ENCODE measurements at regions not wholly inside any gene's neighbourhood (a gene's known extent, or its start where the extent isn't known, plus 50 kb on each side); places are given as distances from the start of the nearest gene placed in this dataset.

DNA sequence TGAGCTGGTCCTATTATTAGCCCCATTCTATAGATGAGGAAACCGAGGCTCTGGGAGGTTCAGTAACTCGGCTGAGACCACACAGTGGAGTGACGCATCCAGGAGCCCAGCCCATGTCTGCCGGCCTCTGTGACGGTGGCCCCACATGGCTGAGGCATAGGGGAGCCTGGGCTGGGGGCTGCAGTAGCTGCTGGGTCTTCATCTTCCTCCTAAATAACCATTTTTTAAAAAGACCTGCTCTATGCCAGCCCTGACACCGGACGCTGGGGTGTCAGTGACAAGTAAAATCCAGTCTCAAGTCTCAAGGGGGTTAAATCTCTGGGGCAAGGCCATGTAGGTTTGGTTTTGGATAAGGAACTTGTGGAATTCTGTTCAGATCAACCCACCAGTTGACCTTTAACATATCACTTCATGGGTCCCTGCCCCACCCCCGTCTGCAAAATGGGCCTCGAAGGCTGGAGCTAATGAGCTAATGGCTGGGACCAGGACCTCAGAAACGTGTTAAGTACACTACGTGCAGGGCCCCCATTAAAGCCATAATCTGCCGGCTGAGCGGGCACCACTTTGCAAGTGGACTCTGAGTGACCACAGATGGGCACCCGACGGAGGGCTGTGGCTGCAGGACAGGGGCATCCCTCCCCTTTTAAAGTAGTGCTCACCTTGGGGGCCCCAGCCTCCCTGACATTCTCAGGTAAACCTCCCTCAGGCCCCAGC lies 136.5 kb upstream of the UNC5B start:
- Mint-ChIP-seq H3K27ac (no peak overlapping the region), H3K27me3 (peaks cover 12% of the 10 kb centered on the region), H3K4me1 (no peaks in the 10 kb centered on the region), H3K4me3 (no peak overlapping the region), H3K9me3 (no peaks in the 10 kb centered on the region), H3K36me3 (no peaks in the 10 kb centered on the region)
- CTCF ChIA-PET: interaction anchor here (1.8 kb wide), 1 partner anchor 149 kb away, joined by 4 read pairs; no protein-coding TSS in a partner anchor
- DNase-seq: peak; percentile 10

- peak; percentile 16 for DNase-seq
- no peak overlapping the region for H3K27ac Mint-ChIP-seq
- CTCF ChIA-PET: no interaction called here
- H3K4me3 Mint-ChIP-seq: no peak overlapping the region
- no peaks in the 10 kb centered on the region for H3K9me3 Mint-ChIP-seq
- H3K27me3 Mint-ChIP-seq: peaks cover 10% of the 10 kb centered on the region
- no peaks in the 10 kb centered on the region for H3K4me1 Mint-ChIP-seq
- no peaks in the 10 kb centered on the region for H3K36me3 Mint-ChIP-seq
Measured at GRCh38 chr10:71076473-71077142, 135.8 kb upstream of the UNC5B start.

DNA sequence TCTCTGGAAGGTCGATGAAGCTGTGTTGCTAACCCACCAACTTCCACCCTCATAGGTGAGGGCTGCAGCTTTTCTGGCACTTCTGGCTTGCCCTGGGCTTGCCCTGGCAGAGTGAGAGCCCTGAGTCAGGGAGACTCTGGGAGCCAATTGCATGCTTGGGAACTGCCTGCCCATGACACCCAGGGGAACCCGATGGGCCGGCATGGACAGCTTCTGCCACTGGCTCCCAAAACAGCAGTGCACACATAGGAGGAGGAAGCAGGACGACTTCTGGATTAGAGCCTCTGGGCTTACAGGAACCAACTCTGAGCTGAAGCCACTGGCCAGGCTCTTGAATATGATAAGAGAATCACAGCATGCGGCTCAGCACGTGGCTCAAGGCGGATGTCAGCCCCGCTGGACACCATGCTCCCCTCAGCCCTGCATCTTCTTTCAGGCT lies 135.2 kb upstream of the UNC5B start:
- DNase-seq: no peak
- CTCF ChIA-PET: interaction anchor here (0.7 kb wide), 1 partner anchor 140 kb away, joined by 3 read pairs; no protein-coding TSS in a partner anchor
- H3K4me1 Mint-ChIP-seq: no peaks in the 10 kb centered on the region
- no peak overlapping the region for H3K27ac Mint-ChIP-seq
- H3K9me3 Mint-ChIP-seq: no peaks in the 10 kb centered on the region
- H3K4me3 Mint-ChIP-seq: no peak overlapping the region
- H3K36me3 Mint-ChIP-seq: no peaks in the 10 kb centered on the region
- H3K27me3 Mint-ChIP-seq: peaks cover 8% of the 10 kb centered on the region

GRCh38 chr10:71077796-71078453 lies 134.4 kb upstream of the UNC5B start:
- CTCF ChIA-PET: interaction anchor here (0.7 kb wide), 1 partner anchor 141 kb away, joined by 3 read pairs; no protein-coding TSS in a partner anchor
- H3K9me3 Mint-ChIP-seq: no peaks in the 10 kb centered on the region
- H3K27me3 Mint-ChIP-seq: peaks cover 8% of the 10 kb centered on the region
- no peak overlapping the region for H3K4me3 Mint-ChIP-seq
- no peaks in the 10 kb centered on the region for H3K36me3 Mint-ChIP-seq
- no peak for DNase-seq
- H3K27ac Mint-ChIP-seq: no peak overlapping the region
- no peaks in the 10 kb centered on the region for H3K4me1 Mint-ChIP-seq

DNA sequence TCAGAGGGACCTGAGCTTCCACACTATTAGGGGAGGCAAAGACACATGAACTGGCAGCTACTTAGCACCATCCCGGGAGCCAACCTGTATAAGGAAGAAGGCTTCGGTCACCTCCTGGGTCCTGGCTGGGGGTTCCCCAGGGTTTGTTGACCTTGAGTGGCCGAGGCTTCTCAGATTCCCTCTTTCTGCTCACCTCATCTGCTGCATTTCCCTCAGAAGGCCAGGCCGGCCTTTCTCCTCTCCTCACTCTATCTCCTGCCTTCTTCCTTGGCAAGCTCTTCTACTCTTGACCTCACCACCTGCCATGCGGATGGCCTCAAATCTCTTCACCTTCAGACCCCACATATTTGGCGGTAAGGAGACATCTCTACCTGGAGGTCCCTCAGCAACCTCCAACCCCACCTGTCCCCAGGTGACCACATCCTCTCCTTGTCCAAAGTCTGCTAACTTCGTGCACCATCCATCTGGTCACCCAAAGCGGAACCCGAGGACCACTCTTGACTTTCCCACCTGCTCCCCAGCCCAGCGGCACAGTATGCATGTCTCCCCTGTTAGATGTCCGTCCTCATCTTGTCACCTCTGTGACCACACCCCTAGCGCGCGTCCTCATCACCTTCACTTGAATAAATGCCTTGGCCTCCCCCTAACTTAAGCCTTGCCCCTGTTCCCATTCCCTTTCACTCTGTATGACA lies 133.8 kb upstream of the UNC5B start:
- Mint-ChIP-seq H3K36me3 (no peaks in the 10 kb centered on the region), H3K27ac (no peak overlapping the region), H3K4me1 (no peaks in the 10 kb centered on the region), H3K9me3 (no peaks in the 10 kb centered on the region), H3K4me3 (no peak overlapping the region), H3K27me3 (peaks cover 8% of the 10 kb centered on the region)
- CTCF ChIA-PET: no interaction called here
- DNase-seq: no peak

DNA sequence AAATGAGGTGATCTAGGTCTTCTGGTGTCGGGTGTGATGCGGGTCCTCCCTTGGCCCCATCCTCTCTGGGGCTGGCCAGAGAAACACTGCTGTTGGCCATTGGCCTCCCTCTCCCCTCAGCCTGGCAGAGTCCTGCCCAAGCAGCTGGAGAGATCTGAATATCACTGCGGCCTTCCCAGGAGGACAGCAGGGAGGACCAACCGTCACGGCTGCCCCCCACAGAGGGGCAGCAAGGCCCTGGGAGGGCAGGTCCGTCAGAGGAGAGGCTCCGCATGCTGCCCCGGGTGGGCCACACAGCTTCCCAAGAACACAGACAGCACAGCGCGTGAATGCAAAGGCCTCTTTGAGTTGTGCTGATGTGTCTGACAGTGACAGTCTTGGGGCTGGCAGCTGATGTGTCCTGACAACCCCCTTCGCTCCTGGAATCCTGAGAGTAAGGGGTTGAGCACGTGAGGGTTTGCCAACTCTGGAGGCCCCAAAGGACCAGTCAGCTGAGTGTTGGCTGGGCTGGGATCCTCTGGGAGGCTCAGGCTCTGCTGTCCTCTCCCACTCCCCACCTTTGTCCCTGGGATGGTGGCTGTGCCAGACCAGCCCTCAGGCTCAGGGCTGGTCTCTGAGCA lies 132.5 kb upstream of the UNC5B start:
- CTCF ChIA-PET: no interaction called here
- Mint-ChIP-seq H3K4me1 (no peaks in the 10 kb centered on the region), H3K4me3 (no peak overlapping the region), H3K9me3 (no peaks in the 10 kb centered on the region), H3K27ac (no peak overlapping the region), H3K36me3 (no peaks in the 10 kb centered on the region), H3K27me3 (peaks cover 8% of the 10 kb centered on the region)
- DNase-seq: no peak

GRCh38 chr10:71080381-71081228 lies 131.8 kb upstream of the UNC5B start:
- no peak overlapping the region for H3K4me3 Mint-ChIP-seq
- CTCF ChIA-PET: no interaction called here
- no peaks in the 10 kb centered on the region for H3K9me3 Mint-ChIP-seq

DNA sequence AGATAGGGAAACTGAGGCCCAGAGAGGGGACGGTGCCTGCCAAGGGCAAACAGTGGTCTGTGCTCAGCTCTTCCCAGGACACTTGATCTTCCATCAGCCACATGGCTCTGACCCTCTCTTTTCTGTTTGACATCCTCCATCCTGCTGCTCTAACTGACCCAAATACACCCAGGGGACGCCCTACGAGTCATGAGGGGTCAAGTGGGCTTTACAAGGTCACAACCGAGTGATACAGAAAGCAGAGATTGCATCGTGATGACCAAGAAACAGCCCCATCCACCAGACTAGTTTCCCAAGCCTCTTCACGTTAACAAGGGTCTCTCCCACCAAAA lies 131.2 kb upstream of the UNC5B start:
- no peak overlapping the region for H3K27ac Mint-ChIP-seq
- no peak overlapping the region for H3K4me3 Mint-ChIP-seq
- no peaks in the 10 kb centered on the region for H3K9me3 Mint-ChIP-seq
- peaks cover 8% of the 10 kb centered on the region for H3K27me3 Mint-ChIP-seq
- no peak for DNase-seq
- CTCF ChIA-PET: no interaction called here
- H3K36me3 Mint-ChIP-seq: no peaks in the 10 kb centered on the region
- no peaks in the 10 kb centered on the region for H3K4me1 Mint-ChIP-seq

More at GRCh38 chr10:71080381-71081228, 131.8 kb upstream of the UNC5B start:
- no peak for DNase-seq
- no peak overlapping the region for H3K27ac Mint-ChIP-seq
- H3K27me3 Mint-ChIP-seq: peaks cover 8% of the 10 kb centered on the region
- H3K36me3 Mint-ChIP-seq: no peaks in the 10 kb centered on the region
- H3K4me1 Mint-ChIP-seq: no peaks in the 10 kb centered on the region

DNA sequence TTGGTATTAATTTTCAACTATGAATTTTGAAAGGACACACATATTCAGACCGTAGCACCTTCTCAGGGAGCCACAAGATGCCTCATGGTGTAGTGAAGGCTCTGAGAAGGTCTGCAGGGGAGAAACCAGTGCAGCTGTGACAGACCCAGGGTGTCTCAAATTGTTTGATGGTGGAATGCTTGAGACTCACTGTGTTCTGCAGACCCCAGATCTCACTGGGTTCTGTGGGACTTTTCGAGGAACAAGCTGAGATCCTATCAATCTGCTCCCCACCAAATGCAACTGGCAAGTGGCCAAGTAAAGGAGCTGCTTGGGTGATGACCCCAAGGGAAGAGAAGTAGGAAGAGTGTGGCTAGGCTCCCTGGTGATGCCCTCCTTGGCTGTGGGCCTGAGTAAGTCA lies 130.5 kb upstream of the UNC5B start:
- no peaks in the 10 kb centered on the region for H3K4me1 Mint-ChIP-seq
- no peak for DNase-seq
- H3K27ac Mint-ChIP-seq: no peak overlapping the region
- peaks cover 1% of the 10 kb centered on the region for H3K27me3 Mint-ChIP-seq
- no peak overlapping the region for H3K4me3 Mint-ChIP-seq
- H3K9me3 Mint-ChIP-seq: no peaks in the 10 kb centered on the region
- no peaks in the 10 kb centered on the region for H3K36me3 Mint-ChIP-seq
- CTCF ChIA-PET: no interaction called here

DNA sequence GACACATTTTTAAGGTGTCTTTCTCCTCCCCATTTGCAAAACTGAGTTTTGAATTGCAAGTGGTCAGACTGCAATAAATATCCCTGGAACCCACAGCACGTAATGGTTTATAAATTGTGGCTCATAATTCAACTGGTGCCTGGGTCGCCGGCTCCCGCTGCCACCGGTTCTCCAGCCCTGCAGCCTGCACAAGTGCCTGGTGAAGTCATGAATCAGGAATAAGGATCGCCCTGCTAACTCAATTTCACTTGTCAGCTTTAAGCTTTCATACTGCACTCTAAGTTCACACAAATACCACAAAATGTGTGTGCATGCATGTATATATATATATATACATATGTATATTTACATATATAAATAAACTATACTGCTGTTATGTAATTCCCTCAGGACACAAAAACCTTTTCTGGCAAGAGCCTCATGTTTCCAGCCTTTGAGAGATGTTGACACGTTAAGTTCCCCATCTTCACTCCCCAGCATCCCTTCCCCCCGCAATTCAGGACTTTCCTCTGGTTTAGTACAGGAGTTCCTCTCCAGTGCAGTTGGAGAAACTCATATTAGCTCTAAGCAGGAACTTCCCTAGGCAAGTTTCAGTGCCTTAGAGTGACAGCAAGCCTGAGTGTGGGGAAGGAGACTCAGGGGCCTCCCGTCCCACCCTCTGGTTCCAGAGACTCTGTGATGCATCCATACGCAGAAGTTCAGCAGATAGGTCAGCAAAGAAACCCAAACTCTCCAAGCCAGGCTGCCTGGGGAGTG lies 129.2 kb upstream of the UNC5B start:
- CTCF ChIA-PET: no interaction called here
- no peak overlapping the region for H3K27ac Mint-ChIP-seq
- H3K27me3 Mint-ChIP-seq: no peaks in the 10 kb centered on the region
- no peaks in the 10 kb centered on the region for H3K9me3 Mint-ChIP-seq
- no peaks in the 10 kb centered on the region for H3K4me1 Mint-ChIP-seq
- DNase-seq: no peak
- no peak overlapping the region for H3K4me3 Mint-ChIP-seq
- H3K36me3 Mint-ChIP-seq: no peaks in the 10 kb centered on the region

DNA sequence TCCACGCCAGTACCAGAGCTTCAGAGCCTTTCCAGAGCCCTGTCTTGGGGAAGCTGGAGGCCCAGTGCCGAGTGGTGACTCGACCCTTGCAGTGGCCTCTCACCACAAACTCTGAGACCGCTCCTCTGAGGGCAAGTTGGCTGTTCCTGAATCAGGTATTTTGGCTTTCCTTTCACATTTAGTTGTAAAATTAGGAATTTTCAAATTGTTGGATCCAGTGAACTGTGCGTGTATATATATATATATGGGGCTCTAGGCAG lies 128.7 kb upstream of the UNC5B start:
- Mint-ChIP-seq H3K27ac (no peak overlapping the region), H3K4me3 (no peak overlapping the region), H3K4me1 (no peaks in the 10 kb centered on the region), H3K27me3 (no peaks in the 10 kb centered on the region), H3K9me3 (no peaks in the 10 kb centered on the region), H3K36me3 (no peaks in the 10 kb centered on the region)
- CTCF ChIA-PET: no interaction called here
- DNase-seq: no peak

- H3K4me1 Mint-ChIP-seq: no peaks in the 10 kb centered on the region
- no peaks in the 10 kb centered on the region for H3K9me3 Mint-ChIP-seq
- H3K4me3 Mint-ChIP-seq: no peak overlapping the region
- no peaks in the 10 kb centered on the region for H3K36me3 Mint-ChIP-seq
- no peaks in the 10 kb centered on the region for H3K27me3 Mint-ChIP-seq
- no peak for DNase-seq
- CTCF ChIA-PET: no interaction called here
- H3K27ac Mint-ChIP-seq: no peak overlapping the region
Measured at GRCh38 chr10:71084061-71084817, 128.1 kb upstream of the UNC5B start.

- Mint-ChIP-seq H3K27ac (no peak overlapping the region), H3K4me3 (no peak overlapping the region), H3K9me3 (no peaks in the 10 kb centered on the region), H3K27me3 (no peaks in the 10 kb centered on the region), H3K4me1 (no peaks in the 10 kb centered on the region), H3K36me3 (no peaks in the 10 kb centered on the region)
- CTCF ChIA-PET: no interaction called here
- no peak for DNase-seq
Measured at GRCh38 chr10:71084818-71085126, 127.6 kb upstream of the UNC5B start.

Measured in activated naive CD4-positive, alpha-beta T cell treated with anti-CD3 and anti-CD28 coated beads, Interleukin-2, amount 10 ng/mL, durations not matched to agents 7 days and 5 days (primary cell).